Stimulated activated CD4-positive, alpha-beta T cell treated with anti-CD3 and anti-CD28 coated beads, TNF-alpha, amount 100 ng/mL, for 24 hours (primary cell): ENCODE measurements at regions not wholly inside any gene's neighbourhood (a gene's known extent, or its start where the extent isn't known, plus 50 kb on each side); places are given as distances from the start of the nearest gene placed in this dataset.
A peak's percentile ranks its signal among the peaks of the same experiment; 100 is the strongest.

Experiments used
- DNase-seq, 3 experiments: peaks; one replicate each; pipeline ENCODE4 v3.0.0-alpha.2; 2020; ENCODE audit warnings: low read depth in 3 of 3

DNA sequence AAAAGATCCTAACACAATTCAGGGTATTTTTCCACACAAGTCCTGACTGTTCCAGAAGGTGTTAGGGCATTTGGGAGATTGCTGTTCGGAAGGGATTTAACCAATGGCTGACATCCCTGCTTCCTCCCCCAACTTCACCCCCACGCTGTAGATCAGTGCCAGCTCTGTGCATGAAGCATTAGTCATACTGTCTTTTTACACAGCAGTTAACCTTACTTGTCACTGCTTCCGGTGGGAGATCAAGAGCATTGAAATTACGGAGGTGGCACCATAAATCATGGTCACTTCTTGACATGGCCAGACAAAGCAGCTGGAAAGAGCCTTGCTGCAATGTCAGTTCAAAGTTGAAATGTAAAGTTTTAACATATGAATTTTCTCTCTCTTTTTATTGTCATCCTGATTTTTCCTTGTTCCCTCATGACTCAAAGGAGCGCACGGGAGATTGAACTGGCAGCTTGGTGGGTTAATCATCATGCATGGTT, 70.2 kb downstream of the HRH4 start:
- DNase-seq: peak in 1 of 3 experiments; percentile 4

GRCh38 chr18:24534271-24534670, 73.8 kb downstream of the HRH4 start:
- no peak for DNase-seq

- no peak for DNase-seq
Measured at GRCh38 chr18:24534737-24535136, 74.3 kb downstream of the HRH4 start.

GRCh38 chr18:24535527-24536295, 75.3 kb downstream of the HRH4 start:
- DNase-seq: no peak

DNA sequence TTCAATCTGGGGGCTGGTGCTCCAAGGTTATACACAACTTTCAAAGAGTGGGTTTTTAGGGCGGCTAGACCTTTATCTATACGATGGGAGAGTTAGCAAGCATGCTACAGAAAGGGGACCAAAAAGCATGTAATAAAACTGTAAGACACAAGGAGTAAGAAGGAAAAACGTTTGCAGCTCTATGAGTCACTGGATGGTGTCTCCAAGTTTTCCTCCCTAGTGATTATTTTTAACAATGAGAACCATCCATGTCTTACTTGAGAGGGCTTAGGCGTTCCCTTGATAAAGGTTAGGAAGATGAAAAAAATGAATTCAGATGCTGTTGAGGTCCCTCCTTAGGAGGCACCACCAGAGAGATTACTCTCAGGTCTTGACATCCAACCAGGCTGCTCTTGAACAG, 75.9 kb downstream of the HRH4 start:
- no peak for DNase-seq

- DNase-seq: no peak
Measured at GRCh38 chr18:24536834-24537233, 76.4 kb downstream of the HRH4 start.

GRCh38 chr18:24538414-24539264, 78.2 kb downstream of the HRH4 start:
- DNase-seq: no peak

- no peak for DNase-seq
Measured at GRCh38 chr18:24539866-24540617, 79.6 kb downstream of the HRH4 start.

GRCh38 chr18:24540896-24541295, 80.5 kb downstream of the HRH4 start:
- no peak for DNase-seq

GRCh38 chr18:24543086-24543794, 82.8 kb downstream of the HRH4 start:
- no peak for DNase-seq

DNA sequence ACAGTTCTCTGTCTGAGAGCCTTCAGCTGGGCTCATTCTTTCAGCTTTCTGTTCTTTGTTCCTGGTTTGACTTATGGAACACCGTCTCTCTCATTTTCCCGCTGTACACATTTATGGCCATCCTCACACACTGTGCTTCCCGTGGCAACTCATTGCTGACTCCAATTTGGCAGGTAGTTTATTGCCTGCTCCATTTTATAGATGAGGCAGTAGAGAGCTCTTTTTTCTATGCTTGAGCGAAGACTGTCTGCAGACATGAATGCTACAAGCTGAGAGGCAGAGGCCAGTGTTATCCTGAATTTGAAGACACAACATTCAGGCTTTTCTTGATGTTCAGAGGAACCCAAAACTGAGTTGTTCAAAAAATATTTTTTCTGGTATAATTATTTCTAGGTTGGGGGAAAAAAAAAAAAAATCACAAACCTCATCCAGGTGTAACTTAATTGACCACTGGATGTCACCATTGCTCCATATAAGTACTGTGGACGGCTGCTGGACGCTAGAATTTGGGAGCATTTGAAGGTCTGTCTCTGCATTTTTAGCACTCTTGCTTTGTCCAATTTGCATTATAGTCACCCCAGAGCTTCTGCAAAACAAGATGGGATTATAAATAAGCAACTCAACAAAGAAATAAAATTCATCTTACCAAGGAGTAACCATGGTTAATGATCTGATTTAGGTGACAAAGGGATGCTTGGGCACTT, 83.5 kb downstream of the HRH4 start:
- no peak for DNase-seq

- no peak for DNase-seq
Measured at GRCh38 chr18:24544949-24545348, 84.5 kb downstream of the HRH4 start.

DNA sequence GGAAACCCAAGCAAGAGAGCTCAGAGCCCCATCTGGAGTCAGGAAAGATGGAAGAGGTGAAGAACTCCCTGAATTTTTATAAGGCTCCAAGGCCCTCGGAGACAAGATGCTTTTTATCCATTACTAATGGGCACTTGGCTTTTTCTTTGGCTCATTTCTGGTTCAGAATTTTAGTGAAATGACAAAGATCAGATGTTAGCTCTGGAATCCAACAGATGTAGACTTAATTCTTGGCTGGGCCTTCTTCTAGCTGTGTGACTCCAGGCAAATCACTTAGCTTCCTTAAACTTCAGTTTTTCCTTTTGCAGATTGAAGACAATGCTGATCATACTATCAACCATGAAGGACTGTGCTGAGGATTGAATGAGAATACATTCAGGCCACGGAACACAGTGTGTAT, 85.2 kb downstream of the HRH4 start:
- DNase-seq: no peak

GRCh38 chr18:24546307-24546706, 85.9 kb downstream of the HRH4 start:
- no peak for DNase-seq

DNA sequence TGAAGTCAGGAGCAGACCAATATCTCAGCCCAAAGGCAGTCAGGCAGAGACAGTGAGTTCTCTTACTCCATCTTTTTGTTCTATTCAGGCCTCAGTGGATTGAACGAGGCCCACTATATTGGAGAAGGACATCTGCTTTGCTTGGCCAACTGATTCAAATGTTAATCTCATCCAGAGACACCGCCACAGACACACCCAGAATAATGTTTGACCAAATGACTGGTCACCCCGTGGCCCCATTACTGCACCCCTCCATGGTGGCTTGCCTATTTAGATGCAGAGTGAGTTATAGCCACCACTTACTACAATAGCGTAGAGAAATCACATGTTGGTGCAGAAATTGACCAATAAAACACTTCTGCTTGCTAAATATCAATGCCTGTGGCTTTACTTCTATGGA, 88.1 kb downstream of the HRH4 start:
- DNase-seq: no peak

GRCh38 chr18:24552218-24552617, 91.8 kb downstream of the HRH4 start:
- no peak for DNase-seq

GRCh38 chr18:24553571-24554285, 93.3 kb downstream of the HRH4 start:
- no peak for DNase-seq

- no peak for DNase-seq
Measured at GRCh38 chr18:24558403-24558802, 98.0 kb downstream of the HRH4 start.

GRCh38 chr18:24559526-24559925, 99.1 kb downstream of the HRH4 start:
- no peak for DNase-seq

DNA sequence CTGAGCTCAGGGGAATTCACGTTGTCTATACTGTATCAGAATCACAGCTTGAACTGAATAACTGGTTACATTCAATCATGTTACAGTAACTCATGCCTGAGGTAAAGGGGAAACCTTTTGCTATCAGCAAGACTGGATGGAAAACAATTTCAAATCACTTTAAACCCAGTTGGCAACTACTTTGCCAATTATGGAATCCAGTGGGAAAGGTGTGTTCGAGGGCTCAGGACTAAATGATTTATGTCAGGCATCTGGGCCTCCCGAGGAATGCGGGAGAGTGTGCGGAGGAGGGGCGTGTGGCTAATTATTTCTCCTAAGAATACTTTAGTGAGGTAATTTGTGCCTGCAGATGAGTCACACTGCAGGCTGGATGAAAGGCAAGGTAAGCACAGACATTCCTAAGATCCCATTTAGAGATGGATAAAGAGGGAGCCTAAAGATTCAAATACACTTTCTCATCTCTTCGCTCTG, 100.1 kb downstream of the HRH4 start:
- no peak for DNase-seq
